ENCODE measurements at regions not wholly inside any gene's neighbourhood (a gene's known extent, or its start where the extent isn't known, plus 50 kb on each side); places are given as distances from the start of the nearest gene placed in this dataset.

DNA sequence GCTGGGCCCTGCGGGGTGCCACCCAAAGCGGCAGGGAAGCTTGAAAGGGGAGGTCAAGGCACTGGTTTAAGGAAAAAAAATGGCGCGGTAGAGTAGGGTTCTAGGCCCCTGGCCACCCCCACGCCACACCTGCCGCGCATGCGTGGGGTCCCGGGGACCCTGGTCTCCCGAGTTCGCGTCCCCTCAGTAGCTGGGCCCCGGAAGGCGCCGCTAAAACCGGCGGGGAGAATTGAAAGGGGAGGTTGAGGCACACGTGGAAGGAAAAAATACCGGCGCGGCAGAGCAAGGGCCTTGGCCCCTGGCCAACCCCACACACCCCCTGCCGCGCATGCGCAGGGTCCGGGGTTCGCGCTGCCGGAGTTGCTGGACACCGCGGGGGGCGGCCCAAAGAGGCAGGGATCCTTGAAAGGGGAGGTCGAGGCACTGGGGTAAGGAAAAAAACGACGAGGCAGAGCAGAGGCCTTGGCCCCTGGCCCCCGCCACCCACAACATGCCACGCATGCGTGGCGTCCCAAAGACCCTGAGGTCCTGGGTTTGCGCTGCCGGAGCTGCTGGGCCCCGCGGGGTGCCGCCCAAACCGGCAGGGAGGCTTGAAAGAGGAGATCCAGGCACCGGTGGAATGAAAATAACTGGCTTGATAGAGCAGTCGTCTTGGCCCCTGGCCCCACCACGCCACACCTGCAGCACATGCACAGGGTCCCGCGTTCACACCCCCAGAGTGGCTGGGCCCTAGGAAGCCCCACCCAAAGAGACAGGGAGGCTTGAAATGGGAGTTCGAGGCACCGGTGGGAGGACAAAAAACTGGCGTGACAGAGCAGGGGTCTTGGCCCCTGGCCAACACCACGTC is 314.5 kb downstream of the ALG10 start:
- DNase-seq (ENCODE audit: low spot score), result no peak
- in situ Hi-C loops (cut with MboI; ENCODE audit: low sequenced_read_pairs, unreplicated experiment), result no loop called here
- no peak for TF ChIP-seq CTCF (IDR thresholded peaks at IDR 0.05; ENCODE audit: borderline replicate concordance, control extremely low read depth, extremely low read depth, insufficient read depth, missing control alignments)

GRCh38 chr12:34338751-34339150 is 316.5 kb downstream of the ALG10 start:
- TF ChIP-seq CTCF (IDR thresholded peaks at IDR 0.05; ENCODE audit: borderline replicate concordance, control extremely low read depth, extremely low read depth, insufficient read depth, missing control alignments), result no peak
- in situ Hi-C loops (cut with MboI; ENCODE audit: low sequenced_read_pairs, unreplicated experiment), result no loop called here
- DNase-seq (ENCODE audit: low spot score), result no peak

GRCh38 chr12:34339922-34340321 is 317.6 kb downstream of the ALG10 start:
- no peak for DNase-seq (ENCODE audit: low spot score)
- in situ Hi-C loops (cut with MboI; ENCODE audit: low sequenced_read_pairs, unreplicated experiment), result no loop called here
- TF ChIP-seq CTCF (IDR thresholded peaks at IDR 0.05; ENCODE audit: borderline replicate concordance, control extremely low read depth, extremely low read depth, insufficient read depth, missing control alignments), result no peak

- in situ Hi-C loops (cut with MboI; ENCODE audit: low sequenced_read_pairs, unreplicated experiment), result no loop called here
- no peak for DNase-seq (ENCODE audit: low spot score)
- no peak for TF ChIP-seq CTCF (IDR thresholded peaks at IDR 0.05; ENCODE audit: borderline replicate concordance, control extremely low read depth, extremely low read depth, insufficient read depth, missing control alignments)
Measured at GRCh38 chr12:34340534-34341361, 318.5 kb downstream of the ALG10 start.

GRCh38 chr12:34341362-34341733 is 319.1 kb downstream of the ALG10 start:
- no peak for TF ChIP-seq CTCF (IDR thresholded peaks at IDR 0.05; ENCODE audit: borderline replicate concordance, control extremely low read depth, extremely low read depth, insufficient read depth, missing control alignments)
- DNase-seq (ENCODE audit: low spot score), result no peak
- in situ Hi-C loops (cut with MboI; ENCODE audit: low sequenced_read_pairs, unreplicated experiment), result no loop called here

DNA sequence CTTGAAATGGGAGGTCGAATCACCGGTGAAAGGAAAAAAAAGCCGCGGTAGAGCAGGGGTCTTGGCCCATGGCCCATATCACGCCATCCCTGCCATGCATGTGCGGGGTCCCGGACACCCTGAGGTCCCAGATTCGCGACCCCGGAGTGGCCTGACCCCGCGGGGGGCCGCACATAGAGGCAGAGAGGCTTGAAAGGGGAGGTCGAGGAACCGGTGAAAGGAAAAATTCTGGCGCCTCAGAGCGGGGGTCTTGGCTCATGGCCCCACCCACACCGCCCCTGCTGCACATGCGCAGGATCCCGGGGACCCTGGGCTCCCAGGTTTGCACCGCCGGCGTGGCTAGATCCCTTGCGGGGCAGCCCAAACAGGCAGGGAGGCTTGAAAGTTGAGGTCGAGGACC is 319.8 kb downstream of the ALG10 start:
- in situ Hi-C loops (cut with MboI; ENCODE audit: low sequenced_read_pairs, unreplicated experiment), result no loop called here
- TF ChIP-seq CTCF (IDR thresholded peaks at IDR 0.05; ENCODE audit: borderline replicate concordance, control extremely low read depth, extremely low read depth, insufficient read depth, missing control alignments), result no peak
- no peak for DNase-seq (ENCODE audit: low spot score)
